Loucy (cell line): ENCODE measurements at regions not wholly inside any gene's neighbourhood (a gene's known extent, or its start where the extent isn't known, plus 50 kb on each side); places are given as distances from the start of the nearest gene placed in this dataset.

ENCODE experiments used
- EZH2phosphoT487 ChIP-seq: fragments of 200-600 bp; IDR thresholded peaks from 2 replicates; pipeline ENCODE4 v1.6.1; 2018; ENCODE audit warnings: antibody characterized with exemption, mild to moderate bottlenecking, moderate library complexity, borderline replicate concordance
- TF ChIP-seq, protein P1 (sequence below): fragments of 200-600 bp; sonication (generic); conservative IDR thresholded peaks from 2 replicates; pipeline ENCODE4 v1.5.1; 2014; ENCODE audit warnings: mild to moderate bottlenecking, antibody characterized with exemption, low read length

DNA sequence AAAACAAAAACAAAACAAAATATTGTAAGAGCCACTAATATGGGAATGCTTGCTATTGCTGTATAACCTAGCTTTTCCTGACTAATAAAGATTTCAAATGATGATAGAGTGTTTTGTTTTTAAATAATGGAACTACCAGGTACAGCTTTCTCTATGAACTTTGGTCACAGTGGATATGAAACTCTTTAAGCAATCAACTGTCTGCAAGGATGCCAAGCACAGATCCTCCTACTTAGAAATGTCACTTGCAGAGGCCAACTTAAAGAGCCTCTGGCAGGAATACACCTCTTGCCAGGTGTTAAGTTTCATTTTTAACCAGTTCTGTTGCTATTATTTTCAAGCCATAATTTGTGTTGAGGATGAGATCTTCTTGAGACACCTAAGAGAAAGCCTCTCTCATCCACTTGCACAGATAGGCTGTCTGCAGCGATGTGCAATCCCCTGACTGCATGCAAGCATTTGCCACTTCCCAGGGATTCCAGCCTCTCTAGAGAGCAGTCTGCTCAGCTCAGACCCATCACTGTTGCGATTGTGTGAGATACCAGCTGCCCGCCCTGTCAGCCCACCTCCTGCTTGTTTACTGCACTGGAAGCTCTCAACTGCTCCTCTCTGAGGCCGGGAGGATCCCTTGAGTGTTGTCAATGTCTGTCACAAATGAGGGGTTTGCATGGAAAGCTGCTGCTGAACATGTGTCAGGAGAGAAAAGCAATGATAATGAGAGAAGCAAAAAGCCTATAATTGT is 86.1 kb upstream of the SCG2 start:
- TF ChIP-seq, protein P1, sequence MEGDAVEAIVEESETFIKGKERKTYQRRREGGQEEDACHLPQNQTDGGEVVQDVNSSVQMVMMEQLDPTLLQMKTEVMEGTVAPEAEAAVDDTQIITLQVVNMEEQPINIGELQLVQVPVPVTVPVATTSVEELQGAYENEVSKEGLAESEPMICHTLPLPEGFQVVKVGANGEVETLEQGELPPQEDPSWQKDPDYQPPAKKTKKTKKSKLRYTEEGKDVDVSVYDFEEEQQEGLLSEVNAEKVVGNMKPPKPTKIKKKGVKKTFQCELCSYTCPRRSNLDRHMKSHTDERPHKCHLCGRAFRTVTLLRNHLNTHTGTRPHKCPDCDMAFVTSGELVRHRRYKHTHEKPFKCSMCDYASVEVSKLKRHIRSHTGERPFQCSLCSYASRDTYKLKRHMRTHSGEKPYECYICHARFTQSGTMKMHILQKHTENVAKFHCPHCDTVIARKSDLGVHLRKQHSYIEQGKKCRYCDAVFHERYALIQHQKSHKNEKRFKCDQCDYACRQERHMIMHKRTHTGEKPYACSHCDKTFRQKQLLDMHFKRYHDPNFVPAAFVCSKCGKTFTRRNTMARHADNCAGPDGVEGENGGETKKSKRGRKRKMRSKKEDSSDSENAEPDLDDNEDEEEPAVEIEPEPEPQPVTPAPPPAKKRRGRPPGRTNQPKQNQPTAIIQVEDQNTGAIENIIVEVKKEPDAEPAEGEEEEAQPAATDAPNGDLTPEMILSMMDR = no peak
- TF ChIP-seq EZH2phosphoT487 = no peak
